ENCODE measurements at regions not wholly inside any gene's neighbourhood (a gene's known extent, or its start where the extent isn't known, plus 50 kb on each side); places are given as distances from the start of the nearest gene placed in this dataset.

GRCh38 chr1:34524783-34525182 is 230.1 kb upstream of the GJB5 start:
- no peak for TF ChIP-seq CTCF (optimal IDR thresholded peaks at IDR 0.05 in 1 of 3, IDR thresholded peaks at IDR 0.05 in 1 of 3, conservative IDR thresholded peaks at IDR 0.05 in 1 of 3; ENCODE audit: extremely low read depth in 1 of 3, insufficient read depth in 2 of 3, low read length in 3 of 3)
- no peak for TF ChIP-seq EZH2 (IDR thresholded peaks at IDR 0.05; ENCODE audit: low read length)
